GM12891 (cell line): ENCODE measurements at regions not wholly inside any gene's neighbourhood (a gene's known extent, or its start where the extent isn't known, plus 50 kb on each side); places are given as distances from the start of the nearest gene placed in this dataset.

ENCODE experiments used
- PAX5 ChIP-seq: IDR thresholded peaks from 2 replicates; pipeline ENCODE4 v1.6.1; 2011; ENCODE audit warnings: low read length, moderate library complexity, mild to moderate bottlenecking; ENCODE audit not compliant: insufficient read depth, severe bottlenecking
- POLR2A ChIP-seq: IDR thresholded peaks from 2 replicates; pipeline ENCODE4 v1.6.1; 2011; ENCODE audit warnings: low read depth, low read length, control low read depth
- POLR2AphosphoS5 ChIP-seq: IDR thresholded peaks from 2 replicates; pipeline ENCODE4 v1.6.1; 2011; ENCODE audit warnings: low read depth, low read length, control low read depth
- POU2F2 ChIP-seq: IDR thresholded peaks from 2 replicates; pipeline ENCODE4 v1.6.1; 2011; ENCODE audit warnings: low read depth, mild to moderate bottlenecking, control low read depth, low read length, moderate library complexity
- SPI1 ChIP-seq: IDR thresholded peaks from 2 replicates; pipeline ENCODE4 v1.6.1; 2011; ENCODE audit warnings: low read depth, low read length, control low read depth
- TAF1 ChIP-seq: IDR thresholded peaks from 2 replicates; pipeline ENCODE4 v1.6.1; 2011; ENCODE audit warnings: low read depth, low read length, control low read depth

- no peak for TF ChIP-seq POLR2A
- no peak for TF ChIP-seq POLR2AphosphoS5
- TF ChIP-seq SPI1 = no peak
- no peak for TF ChIP-seq POU2F2
- no peak for TF ChIP-seq TAF1
- TF ChIP-seq PAX5 = no peak
Measured at GRCh38 chr3:21042184-21042583, 708.8 kb downstream of the ZNF385D start.
